Heart left ventricle (tissue), 16 donors: ENCODE measurements at regions not wholly inside any gene's neighbourhood (a gene's known extent, or its start where the extent isn't known, plus 50 kb on each side); places are given as distances from the start of the nearest gene placed in this dataset.

Experiments
- ATAC-seq, 4 donors: fragments of 200-7000 bp; cut with Tn5 transposase; one replicate each; pipeline ENCODE4 v1.9.1; 2020 to 2022; ENCODE audit warnings: moderate library complexity in 4 of 4, mild to moderate bottlenecking in 3 of 4, moderate number of reproducible peaks in 1 of 4
- DNase-seq, 5 donors: peaks; one replicate each; pipeline ENCODE4 v3.0.0-alpha.2; 2020
- H3K27ac ChIP-seq, 12 donors: fragments of 200-600 bp; sonication (generic) in 4 of 12; one replicate each; pipeline versions ENCODE4 v1.5.0 to v1.8.0; 2016 to 2022; ENCODE audit warnings: mild to moderate bottlenecking in 2 of 12
- H3K27me3 ChIP-seq, 9 donors: fragments of 200-600 bp; sonication (generic) in 2 of 9; one replicate each; pipeline versions ENCODE4 v1.5.1 to v1.8.0; 2016 to 2022; ENCODE audit warnings: mild to moderate bottlenecking in 3 of 9
- H3K36me3 ChIP-seq, 9 donors: fragments of 200-600 bp; sonication (generic) in 2 of 9; one replicate each; pipeline versions ENCODE4 v1.5.0 to v1.8.0; 2018 to 2022; ENCODE audit warnings: mild to moderate bottlenecking in 2 of 9
- H3K4me1 ChIP-seq, 12 donors: fragments of 200-600 bp; sonication (generic) in 4 of 12; one replicate each; pipeline versions ENCODE4 v1.5.0 to v1.8.0; 2016 to 2022; ENCODE audit warnings: mild to moderate bottlenecking in 3 of 12
- H3K4me3 ChIP-seq, 12 donors: fragments of 200-600 bp; sonication (generic) in 4 of 12; one replicate each; pipeline versions ENCODE4 v1.5.0 to v1.8.0; 2017 to 2022; ENCODE audit warnings: mild to moderate bottlenecking in 9 of 12, moderate library complexity in 4 of 12
- H3K9me3 ChIP-seq, 12 donors: fragments of 200-600 bp; sonication (generic) in 4 of 12; one replicate each; pipeline versions ENCODE4 v1.5.0 to v1.8.0; 2016 to 2022; ENCODE audit warnings: mild to moderate bottlenecking in 1 of 12
- CTCF ChIP-seq, 12 donors: fragments of 200-600 bp; sonication (generic) in 4 of 12; IDR thresholded peaks; one replicate each; pipeline versions ENCODE4 v1.5.0 to v1.8.0; 2018 to 2022; ENCODE audit warnings: antibody characterized with exemption in 12 of 12, mild to moderate bottlenecking in 5 of 12
- POLR2A ChIP-seq, 2 donors: fragments of 450-650 bp; IDR thresholded peaks; one replicate each; pipeline ENCODE4 v1.6.1; 2017; ENCODE audit warnings: antibody characterized with exemption in 2 of 2, mild to moderate bottlenecking in 2 of 2, moderate library complexity in 2 of 2
- WGBS, 4 donors: extraction: QIAGEN DNeasy Blood & Tissue Kit in 2 of 4; methylation state at CpG; one replicate each; pipeline versions ENCODE4 v1.1.5 to v1.1.7; 2013 to 2018; 5-methylcytosine and 5-hydroxymethylcytosine counted together
- intact Hi-C, 10 donors: fragments of 100-400 bp; cut with DNase I; formaldehyde crosslinking; loops; one replicate each; pipeline versions ENCODE4 v1.11.1 to v1.14.2; 2022
- donor health status: ischemic (EF 13 %, LVEDD 7.1; RV severe dilation, severe dysfunction).
- donor health status: healthy with polysubstance abuse.
- donor health status: DM: no; HTN: yes; CAD: no.
- donor health status: DM: no; HTN: no; CAD: no.
- donor health status: ischemic (EF 25% LVEDD 6.9; RV normal size, moderate dysfunction).
- donor health status: ischemic (EF 25% LVEDD 5.7; RV mildly dilated, moderate dysfunction).
- donor health status: healthy.
- donor health status: DM: yes; HTN: yes; CAD: no.
- donor health status: ischemic (EF 35%, LVEDD 5.7; RV mildly dilated, moderate dysfunction).
- donor health status: nonischemic (EF 11% LVEDD 7.7; RV severe dilation, severe dysfunction).
- donor health status: DM: yes; HTN: yes; CAD: no.
- donor health status: PGD.
- donor health status: ischemic (EF 29% LVEDD 5.4; RV normal size, mild dysfunction).
- donor health status: nonischemic (EF 23%, LVEDD 6.1; RV moderate dilation, normal function).

DNA sequence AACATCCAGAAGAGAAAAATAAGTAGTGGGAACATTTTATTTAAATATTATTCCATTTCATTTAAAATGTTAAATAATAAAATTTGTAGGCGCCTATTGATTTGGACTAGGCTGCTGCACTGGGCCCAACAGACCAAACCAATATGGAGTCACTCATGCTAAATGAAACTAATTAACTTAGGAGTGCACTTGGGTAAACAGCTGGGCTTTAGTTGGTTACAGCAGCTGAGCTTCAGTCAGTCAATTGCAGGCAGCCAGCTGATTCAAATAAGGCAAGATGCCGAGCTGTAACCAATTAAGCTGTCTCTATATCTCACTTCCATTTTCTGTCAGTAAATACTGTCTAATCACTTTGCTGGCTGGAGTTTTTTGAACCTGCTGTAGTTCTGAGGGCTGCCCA lies 102.1 kb upstream of the WDR11 start:
- no peak for TF ChIP-seq POLR2A (IDR thresholded peaks at IDR 0.05)
- no peak for TF ChIP-seq CTCF (IDR thresholded peaks at IDR 0.05)
- H3K9me3 ChIP-seq: no peaks in the 10 kb centered on the region
- DNase-seq (no peak), ATAC-seq (no peak)
- peaks cover 0 to 5% (median 0%) of the 10 kb centered on the region in 12 donors for H3K4me1 ChIP-seq
- intact Hi-C loops: no loop called here
- peaks cover 0 to 4% (median 0%) of the 10 kb centered on the region in 9 donors for H3K27me3 ChIP-seq
- H3K27ac ChIP-seq: no peak overlapping the region
- no peaks in the 10 kb centered on the region for H3K36me3 ChIP-seq
- H3K4me3 ChIP-seq: no peak overlapping the region
- WGBS, 4 donors: 76 to 83% (median 80%) methylated on average over 2 of the region's 2 CpGs

- TF ChIP-seq CTCF (IDR thresholded peaks at IDR 0.05) (no peak), POLR2A (IDR thresholded peaks at IDR 0.05) (no peak)
- no peak for DNase-seq
- H3K27me3 ChIP-seq: peaks cover 0 to 4% (median 0%) of the 10 kb centered on the region in 9 donors
- peak in 3 of 4 donors; percentile 29 to 67 (median 59) for ATAC-seq
- no peaks in the 10 kb centered on the region for H3K36me3 ChIP-seq
- no peak overlapping the region for H3K4me3 ChIP-seq
- intact Hi-C loops: no loop called here
- H3K27ac ChIP-seq: peak overlapping the region in 1 of 12 donors; percentile 69
- H3K9me3 ChIP-seq: no peaks in the 10 kb centered on the region
- H3K4me1 ChIP-seq: peaks cover 0 to 5% (median 0%) of the 10 kb centered on the region in 12 donors
- WGBS, 4 donors: 70 to 74% (median 73%) methylated on average over 11 of the region's 11 CpGs
Observed at GRCh38 chr10:120749856-120750566, 101.2 kb upstream of the WDR11 start.

DNA sequence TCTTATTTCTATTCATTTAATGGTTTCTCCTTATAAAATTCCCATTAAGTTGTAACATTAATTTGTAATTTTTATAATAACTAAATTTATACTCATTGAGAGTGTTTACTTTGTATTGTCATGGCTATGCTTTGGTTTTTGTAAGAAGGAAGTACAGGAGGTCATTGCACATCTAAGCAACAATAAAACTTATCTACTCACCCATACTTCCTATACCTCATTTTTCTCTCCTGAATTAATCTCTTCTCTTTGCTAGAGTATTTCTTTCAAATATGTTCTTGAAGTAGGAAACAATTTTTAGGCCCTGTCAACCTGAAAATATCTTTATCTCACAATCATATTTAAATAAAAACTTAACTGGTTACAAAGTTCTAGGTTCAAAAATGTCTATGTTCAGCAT lies 95.4 kb upstream of the WDR11 start:
- no peak for ATAC-seq
- peaks cover 0 to 5% (median 0%) of the 10 kb centered on the region in 9 donors for H3K27me3 ChIP-seq
- TF ChIP-seq POLR2A (IDR thresholded peaks at IDR 0.05) (no peak), CTCF (IDR thresholded peaks at IDR 0.05) (no peak)
- no peak overlapping the region for H3K4me3 ChIP-seq
- no peaks in the 10 kb centered on the region for H3K9me3 ChIP-seq
- no peak overlapping the region for H3K27ac ChIP-seq
- intact Hi-C loops: no loop called here
- H3K36me3 ChIP-seq: no peaks in the 10 kb centered on the region
- H3K4me1 ChIP-seq: peaks cover 0 to 8% (median 0%) of the 10 kb centered on the region in 12 donors
- DNase-seq: no peak

- Histone ChIP-seq H3K27ac (peak overlapping the region in 1 of 12 donors; percentile 50), H3K4me3 (no peak overlapping the region), H3K4me1 (peaks cover 0 to 9% (median 0%) of the 10 kb centered on the region in 12 donors), H3K36me3 (no peaks in the 10 kb centered on the region), H3K27me3 (peaks cover 0 to 5% (median 0%) of the 10 kb centered on the region in 9 donors), H3K9me3 (no peaks in the 10 kb centered on the region)
- ATAC-seq: no peak
- 55 to 66% (median 62%) methylated on average over 4 of the region's 4 CpGs for WGBS, 4 donors
- no peak for DNase-seq
- intact Hi-C loops: no loop called here
- TF ChIP-seq CTCF (IDR thresholded peaks at IDR 0.05): no peak
- no peak for TF ChIP-seq POLR2A (IDR thresholded peaks at IDR 0.05)
Observed at GRCh38 chr10:120760253-120760652, 90.9 kb upstream of the WDR11 start.
